ENCODE measurements at regions not wholly inside any gene's neighbourhood (a gene's known extent, or its start where the extent isn't known, plus 50 kb on each side); places are given as distances from the start of the nearest gene placed in this dataset.

DNA sequence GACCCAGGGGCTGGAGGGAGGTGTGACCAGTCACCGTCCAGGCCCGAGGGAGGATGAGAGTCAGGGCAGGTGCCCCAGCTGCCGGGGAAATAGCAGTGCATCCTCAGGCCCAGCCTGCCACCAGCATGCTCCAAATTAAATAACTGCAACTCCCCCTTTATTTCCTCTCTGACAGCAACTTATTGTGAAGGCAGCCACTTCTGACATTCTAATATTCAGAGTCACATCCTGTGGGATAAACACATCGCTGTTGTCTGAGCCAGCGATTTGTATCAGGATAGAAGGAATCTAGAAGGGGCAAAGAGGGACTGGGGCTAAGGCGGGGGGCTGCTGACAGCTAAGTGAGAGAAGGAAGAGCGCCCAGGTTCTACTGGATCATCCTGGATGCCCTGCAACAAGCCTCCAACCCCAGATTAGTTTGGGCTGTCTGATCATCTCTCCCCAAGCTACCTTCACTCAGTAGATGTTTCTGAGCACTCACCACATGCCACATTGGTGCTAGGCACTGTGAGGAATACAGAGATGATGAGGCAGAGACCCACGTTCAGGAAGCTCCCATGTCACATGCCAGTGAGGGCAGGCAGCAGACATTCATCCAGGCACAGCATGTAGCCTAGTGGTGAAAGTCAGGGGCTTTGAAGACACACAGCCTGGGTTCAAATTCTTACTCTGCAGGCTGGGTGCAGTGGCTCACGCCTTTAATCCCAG lies 214.1 kb downstream of the BUD13 start:
- DNase-seq (ENCODE audit: low read depth in 2 of 2), result no peak

DNA sequence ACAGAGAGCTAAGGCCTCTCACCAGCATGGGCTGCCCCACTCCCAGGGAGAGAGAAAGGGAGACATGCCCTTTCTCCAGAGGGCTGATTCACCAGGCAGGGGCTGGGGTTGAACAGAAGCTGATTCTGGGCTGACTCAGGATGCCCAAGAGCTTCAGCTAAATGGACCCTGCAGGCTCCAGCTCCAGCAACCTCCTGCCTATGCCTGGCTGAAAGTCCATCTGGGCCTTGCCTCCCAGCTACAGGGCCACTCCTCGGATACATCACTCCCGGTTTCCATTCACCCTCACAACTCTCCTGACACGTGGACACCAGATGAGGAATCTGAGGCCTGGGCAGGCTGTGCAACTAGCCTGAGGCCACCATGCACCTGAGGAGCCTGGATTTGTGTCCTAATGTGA lies 215.5 kb downstream of the BUD13 start:
- DNase-seq (ENCODE audit: low read depth in 2 of 2), result no peak

DNA sequence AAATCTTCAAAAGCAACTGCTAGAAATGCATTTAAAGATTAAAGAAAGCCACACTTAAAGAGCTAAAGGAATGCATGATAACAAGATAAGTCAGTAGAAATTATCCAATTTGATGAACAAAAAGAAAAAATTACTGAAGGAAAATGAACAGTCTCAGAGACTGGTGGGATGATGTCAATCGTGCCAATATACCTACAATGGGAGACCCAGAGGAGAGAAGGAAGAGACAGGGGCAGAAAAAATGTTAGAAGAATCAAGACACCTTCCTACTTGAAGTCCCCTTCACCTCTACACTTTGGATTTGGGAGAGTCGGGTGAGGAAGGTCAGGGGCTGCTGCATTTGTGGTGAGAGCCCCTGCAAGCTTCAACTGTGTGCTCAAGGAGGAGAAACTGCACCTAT lies 216.3 kb downstream of the BUD13 start:
- DNase-seq (ENCODE audit: low read depth in 2 of 2), result no peak

DNA sequence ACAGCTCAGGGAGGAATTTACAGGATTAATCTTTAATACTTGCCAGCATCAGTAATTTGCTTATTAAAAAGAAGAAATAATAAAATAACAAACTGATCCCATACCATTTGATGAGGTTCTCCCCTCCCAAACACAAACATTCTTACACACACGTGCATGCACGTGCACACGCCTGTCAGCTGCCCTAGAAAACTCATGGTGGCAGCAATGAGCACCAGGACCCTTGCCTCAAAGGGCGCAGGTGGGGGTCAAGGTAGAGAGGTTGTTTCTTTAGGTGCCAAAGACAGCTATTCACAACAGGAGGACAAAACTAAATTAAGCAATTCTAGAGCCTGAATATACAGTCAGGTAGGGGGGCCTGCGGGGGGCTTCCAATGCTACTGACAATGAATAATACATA lies 219.3 kb downstream of the BUD13 start:
- DNase-seq (ENCODE audit: low read depth in 2 of 2), result no peak

DNA sequence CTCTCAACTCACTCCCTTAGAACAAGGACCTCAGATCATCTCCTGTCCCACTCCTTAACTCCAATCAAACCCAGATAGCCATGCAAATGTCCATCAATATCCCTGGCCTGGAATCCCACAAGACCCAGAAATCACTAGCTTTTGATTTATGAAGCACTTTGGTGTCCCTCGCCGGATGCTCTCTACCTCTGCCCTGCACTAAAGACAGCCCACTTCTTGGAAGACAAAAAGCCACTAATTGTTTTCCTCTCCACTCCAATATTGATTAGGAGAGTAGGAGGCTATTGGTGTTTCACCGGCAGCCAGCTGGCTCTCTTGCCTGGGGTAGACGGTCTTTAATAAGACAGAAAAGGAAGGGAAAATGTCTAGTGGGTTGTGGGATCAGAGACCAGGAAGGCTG lies 221.2 kb downstream of the BUD13 start:
- no peak for DNase-seq (ENCODE audit: low read depth in 2 of 2)

DNA sequence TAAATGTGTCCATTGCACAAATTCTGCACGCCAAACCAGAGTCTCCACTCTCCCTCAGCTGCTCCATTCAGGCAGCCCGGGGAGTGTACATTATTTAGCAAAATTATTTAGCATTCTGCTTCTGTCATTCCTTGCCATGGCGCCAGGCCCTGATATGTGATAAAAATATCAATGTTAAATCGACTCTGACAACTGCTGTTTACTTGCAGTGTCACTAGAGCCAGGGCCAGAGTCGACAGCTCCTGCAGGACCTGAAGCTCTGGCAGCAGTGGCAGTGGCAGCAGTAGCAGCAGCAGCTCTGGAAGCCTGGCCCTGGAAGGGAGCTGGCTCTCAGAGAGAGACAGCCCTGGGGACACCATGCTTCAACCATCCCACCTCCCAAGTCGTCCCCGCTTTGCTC lies 224.5 kb downstream of the BUD13 start:
- no peak for DNase-seq (ENCODE audit: low read depth in 2 of 2)

DNA sequence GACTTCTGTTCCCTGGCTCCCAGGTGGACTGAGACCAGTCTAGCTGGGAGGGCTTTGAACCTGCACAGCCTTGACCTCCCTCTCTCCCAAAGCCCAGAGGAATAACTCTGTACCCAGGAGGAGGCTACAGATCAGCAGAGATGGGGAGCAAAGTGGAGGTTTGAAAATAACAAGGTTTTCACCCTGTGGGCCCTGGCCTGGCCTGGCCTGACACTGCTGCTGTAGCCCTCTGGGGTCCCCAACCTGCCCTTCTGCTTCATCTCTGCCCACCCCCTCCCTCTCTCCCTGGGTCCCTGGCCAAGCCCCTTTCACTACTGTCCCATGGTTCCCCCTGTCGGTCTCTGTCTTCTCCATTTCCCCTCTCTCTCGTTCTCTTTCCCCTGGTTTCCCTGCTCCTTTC lies 225.2 kb downstream of the BUD13 start:
- no peak for DNase-seq (ENCODE audit: low read depth in 2 of 2)

DNA sequence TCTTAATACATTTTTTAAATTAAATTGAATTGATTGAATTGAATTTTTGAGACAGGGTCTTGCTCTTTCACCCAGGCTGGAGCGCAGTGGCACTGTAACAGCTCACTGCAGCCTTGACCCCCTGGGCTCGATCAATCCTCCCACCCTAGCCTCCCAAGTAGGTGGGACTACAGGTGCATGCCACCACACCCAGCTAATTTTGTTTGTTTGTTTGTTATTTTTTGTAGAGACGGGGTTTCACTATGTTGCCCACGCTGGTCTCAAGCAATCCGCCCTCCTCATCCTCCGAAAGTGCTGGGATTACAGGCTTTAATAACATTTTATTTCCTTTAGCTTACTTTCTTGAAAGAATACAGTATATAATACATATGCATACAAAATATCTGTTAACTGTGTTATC lies 226.9 kb downstream of the BUD13 start:
- DNase-seq (ENCODE audit: low read depth in 2 of 2), result no peak

DNA sequence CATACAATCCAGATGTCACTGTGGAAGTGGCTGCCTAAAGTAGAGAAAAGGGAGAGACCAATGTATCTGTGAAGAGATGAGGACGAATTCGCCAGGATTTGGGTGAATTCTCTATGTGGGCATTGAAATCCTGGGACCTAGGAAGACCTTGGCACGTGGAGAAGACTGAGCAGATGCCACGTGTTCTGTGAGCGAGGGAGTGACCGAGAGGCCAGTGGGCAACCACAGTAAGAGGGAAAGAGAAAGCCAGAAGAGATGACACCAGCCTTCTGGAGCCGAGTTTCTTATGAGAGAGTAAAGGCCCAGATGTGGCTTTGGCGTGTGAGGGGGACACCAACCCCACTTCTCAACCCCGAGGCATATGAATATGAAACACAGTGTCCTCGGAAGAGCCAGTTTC lies 228.1 kb downstream of the BUD13 start:
- DNase-seq (ENCODE audit: low read depth in 2 of 2), result no peak

DNA sequence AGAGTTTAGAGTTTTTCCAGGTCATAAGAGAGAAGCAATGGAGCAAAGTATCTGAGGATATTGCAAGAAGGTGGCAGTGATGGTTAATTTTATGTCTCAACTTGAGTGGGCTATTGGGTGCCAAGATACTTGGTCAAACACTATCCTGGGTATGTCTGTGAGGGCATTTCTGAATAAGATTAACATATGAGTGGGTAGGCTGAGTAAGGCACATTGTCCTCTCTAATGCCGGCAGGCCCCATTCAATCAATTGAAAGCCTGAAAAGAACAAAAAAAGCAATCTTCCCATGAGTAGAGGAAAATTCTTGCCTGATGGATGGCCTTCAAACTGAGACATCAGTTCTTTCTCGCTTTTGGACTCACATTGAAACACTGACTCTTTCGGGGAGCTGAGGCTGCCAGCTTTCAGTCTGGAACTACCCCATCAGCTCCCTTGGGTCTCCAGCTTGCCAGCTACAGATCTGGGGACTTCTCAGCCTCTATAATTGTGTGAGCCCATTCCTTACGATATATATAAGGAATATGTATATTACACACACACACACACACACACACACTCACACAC lies 228.8 kb downstream of the BUD13 start:
- no peak for DNase-seq (ENCODE audit: low read depth in 2 of 2)

DNA sequence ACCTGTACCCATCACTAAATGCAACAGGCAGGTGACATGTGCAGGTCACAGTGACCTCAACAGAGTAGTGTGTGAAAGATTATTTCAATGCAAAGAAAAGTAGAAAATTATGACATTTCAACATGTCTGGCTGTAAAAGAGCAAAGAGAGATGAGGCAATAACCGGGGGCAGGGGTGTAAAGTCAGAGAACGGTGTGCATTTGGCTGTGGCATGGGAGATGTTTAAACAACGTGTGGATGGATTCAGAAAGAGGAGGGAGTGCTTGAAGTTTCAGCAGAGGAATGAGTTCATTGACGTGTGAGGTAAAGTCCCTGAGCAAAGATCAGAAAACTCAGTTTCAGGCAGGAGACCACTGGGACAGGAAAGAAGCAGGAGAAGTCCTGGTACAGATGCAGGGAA lies 229.7 kb downstream of the BUD13 start:
- no peak for DNase-seq (ENCODE audit: low read depth in 2 of 2)

DNA sequence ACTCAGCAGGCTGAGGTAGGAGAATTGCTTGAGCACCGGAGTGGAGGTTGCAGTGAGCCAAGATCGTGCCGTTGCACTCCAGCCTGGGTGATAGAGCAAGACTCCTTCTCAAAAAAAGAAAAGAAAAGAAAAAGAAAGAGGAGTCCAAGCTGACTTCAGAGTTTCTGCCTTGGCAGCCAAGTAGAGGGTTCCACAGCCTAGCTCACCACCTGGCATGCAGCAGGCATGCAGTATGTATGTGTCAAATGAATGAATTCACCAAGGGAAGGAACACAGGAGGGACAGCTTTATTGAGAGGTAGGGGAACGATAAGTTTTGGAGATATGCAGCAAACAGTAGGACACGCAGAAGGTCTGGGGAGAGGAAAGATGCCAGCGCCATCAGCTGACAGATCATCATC lies 230.4 kb downstream of the BUD13 start:
- DNase-seq (ENCODE audit: low read depth in 2 of 2), result no peak

DNA sequence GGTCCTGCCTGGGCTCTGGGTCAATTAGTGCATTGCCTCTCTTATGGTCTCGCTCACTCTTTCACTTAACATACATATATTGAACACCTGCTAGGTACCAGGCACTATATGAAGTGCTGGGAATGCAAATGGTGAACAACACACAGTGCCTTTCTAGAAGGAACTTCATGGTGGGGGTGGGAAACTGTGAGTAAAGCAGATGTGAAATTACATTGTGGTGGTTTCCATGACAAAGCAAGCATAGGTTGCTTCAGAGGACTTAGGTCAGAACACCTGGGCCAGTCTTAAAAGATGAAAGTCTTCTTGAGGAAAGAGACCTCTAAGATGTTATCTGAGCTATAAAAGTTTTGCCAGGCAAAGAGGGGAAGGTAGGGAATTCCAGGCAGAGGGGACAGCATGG lies 231.3 kb downstream of the BUD13 start:
- no peak for DNase-seq (ENCODE audit: low read depth in 2 of 2)

DNA sequence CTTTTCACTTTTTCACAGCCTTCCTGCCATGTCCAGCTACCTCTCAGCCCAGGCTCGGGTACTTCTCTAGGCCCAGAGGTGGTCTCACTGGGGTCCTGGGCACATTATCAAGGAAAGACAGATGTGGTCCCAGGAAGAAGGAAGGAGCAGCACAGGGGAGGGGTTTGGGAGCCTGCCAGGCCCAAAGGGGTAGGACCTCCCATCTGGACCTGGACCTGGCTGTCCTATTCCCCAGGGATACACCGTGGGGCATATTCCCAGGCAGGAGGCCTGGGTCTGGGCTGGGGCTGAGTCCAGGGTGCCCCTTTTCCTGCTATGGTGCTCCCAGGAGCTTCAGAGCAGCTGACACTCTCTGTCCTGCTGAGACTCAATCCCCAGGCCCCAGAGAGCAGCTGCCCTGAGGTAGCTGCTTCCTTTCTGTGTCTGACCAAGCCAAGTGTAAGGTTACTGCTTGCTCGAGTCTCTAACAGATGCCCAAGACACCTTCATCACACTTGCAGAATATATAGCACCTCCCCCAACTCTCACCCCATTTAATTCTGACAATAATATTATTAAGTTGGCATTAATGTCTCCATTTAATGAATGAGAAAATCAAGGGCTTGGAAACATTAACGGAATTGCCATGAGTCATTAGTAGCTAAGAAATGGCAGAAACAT lies 232.0 kb downstream of the BUD13 start:
- DNase-seq (ENCODE audit: low read depth in 2 of 2), result no peak

DNA sequence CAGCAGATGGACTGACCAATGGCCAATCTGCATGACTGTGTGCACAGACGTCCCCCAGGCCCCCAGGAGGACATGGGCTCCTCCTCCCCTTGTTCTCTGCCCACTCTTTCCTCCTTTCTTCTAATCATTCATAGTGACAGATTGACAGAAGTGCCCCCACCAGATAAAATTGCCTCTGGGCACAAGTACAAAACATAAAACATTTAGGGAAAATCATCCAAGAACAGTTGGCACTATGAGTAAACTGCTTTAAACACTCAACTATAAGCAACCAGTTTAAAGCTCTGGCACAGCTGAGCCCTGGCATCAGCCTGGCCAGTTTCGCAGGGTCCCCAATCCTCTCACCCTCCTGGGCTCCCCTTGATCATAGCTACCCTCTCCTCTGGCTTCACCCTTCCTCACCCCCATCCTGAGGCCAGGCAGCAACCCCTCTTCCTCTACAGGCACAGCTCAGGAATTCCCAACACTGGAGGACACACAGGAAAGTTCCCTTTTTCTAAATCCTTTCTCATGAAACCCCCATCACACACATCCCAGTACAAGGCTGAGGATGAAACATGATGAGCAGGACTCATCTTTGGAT lies 232.9 kb downstream of the BUD13 start:
- no peak for DNase-seq (ENCODE audit: low read depth in 2 of 2)

DNA sequence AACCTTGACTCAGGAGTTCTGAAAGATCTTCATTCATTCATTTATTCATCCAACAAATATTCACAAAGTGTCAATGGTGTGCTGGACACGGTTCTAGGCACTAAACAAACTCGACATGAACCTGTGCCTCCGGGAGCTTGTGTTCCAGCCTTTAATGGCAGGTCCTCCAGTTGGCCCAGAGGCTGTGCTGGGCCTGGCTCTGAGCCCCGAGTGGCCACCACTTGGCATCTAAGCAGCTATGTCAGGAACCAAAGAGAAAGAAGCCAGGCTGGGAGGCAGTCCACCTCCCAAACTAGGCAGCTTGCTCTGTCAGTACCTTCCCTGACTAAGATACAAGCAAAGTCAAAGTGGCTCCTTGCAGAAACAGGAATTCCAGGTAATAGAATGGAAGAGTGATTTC lies 233.6 kb downstream of the BUD13 start:
- DNase-seq (ENCODE audit: low read depth in 2 of 2), result no peak

DNA sequence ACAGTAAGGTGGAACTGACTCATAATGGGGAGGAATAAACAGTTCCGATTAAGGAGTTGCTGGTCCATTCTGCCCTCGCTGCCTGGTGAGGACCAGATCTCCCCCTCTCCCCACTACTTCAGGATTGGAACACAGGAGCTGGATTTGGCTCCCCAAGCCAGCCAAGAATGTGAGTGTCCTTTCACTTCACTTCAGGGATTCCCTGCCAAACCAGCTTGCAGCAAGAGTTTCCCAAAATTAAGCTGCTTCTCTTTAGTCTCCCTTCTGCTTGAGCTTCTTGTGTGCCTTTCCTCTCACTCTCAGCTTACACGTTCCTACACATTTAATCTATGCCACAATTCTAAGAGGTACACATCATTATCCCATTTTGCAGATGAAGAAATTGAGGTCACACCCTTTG lies 234.1 kb downstream of the BUD13 start:
- DNase-seq (ENCODE audit: low read depth in 2 of 2), result no peak

DNA sequence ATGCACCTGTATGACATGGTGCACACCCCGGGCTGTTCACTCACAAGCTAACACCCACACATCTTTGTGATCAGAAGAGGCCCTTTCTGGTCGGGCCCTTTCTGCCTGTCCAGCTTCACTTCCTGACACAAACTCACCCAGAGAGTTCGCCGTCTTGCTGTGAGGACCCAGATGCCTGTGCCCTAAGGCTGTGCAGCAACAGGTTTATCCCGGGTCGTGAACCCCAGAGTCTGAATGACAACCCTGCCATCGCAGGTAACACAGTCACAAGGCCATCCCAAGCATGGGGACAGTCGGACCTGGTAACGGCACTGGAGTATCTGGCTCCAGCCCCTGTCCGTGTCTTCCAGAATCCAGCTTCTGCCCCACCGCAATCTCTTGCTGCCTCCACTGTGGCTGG lies 235.1 kb downstream of the BUD13 start:
- DNase-seq (ENCODE audit: low read depth in 2 of 2), result no peak

DNA sequence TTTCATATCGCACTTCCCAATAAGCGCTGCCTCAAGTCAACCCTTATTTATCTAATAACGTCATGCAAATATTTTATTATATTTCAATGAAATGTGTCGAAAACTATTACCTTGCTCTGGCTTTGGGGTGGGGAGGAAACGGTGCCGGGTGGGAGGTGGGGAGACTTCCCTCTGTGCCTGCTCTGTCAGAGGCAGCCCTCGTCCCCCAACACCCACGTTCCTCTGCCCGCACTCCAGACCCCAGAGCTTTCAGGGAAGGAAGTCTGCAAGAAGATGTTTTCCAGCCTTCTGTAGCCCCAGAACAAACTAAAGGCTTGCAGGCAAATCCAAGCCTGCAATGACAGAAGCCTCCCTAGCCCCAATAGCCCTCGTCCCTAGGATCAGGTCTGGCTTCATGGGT lies 235.7 kb downstream of the BUD13 start:
- no peak for DNase-seq (ENCODE audit: low read depth in 2 of 2)

DNA sequence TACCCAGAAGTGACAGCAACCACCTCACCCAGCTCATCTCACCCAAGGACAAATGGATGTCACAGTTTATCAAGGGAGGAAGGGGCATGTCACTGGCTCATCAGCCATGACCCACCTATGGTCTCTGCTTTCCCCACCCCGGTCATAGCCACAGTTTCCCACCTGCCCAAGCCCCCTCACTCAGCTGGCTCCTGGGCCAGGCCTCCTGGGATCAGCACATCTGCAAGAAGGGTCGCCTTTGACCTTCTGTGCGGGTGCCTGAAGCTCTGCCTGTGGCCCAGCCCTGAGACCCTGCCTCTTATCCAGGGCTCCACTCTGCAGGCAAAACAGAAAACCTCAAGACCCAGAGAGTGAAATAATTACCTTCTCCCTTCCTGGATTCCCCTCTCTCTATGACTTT lies 236.4 kb downstream of the BUD13 start:
- DNase-seq (ENCODE audit: low read depth in 2 of 2), result no peak

DNA sequence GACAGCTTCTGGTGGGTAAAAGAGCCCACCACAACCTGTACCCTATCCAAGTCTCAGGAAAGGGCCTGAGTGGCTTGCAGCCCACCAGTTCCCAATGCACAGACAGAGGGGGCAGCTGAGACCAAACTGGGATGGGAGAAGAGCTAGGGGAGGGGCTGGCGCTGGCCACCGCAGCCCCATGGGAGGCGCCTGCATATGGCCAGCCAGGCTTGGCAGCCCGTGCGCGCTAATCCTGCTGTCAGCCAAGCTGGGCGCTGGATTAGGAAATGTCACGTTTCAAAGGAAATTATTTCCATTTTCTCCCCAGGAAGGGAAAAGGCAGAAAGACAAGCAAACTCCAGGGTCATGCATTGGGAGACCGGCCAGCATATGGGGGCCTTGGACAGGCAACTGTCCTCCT lies 236.8 kb downstream of the BUD13 start:
- no peak for DNase-seq (ENCODE audit: low read depth in 2 of 2)

DNA sequence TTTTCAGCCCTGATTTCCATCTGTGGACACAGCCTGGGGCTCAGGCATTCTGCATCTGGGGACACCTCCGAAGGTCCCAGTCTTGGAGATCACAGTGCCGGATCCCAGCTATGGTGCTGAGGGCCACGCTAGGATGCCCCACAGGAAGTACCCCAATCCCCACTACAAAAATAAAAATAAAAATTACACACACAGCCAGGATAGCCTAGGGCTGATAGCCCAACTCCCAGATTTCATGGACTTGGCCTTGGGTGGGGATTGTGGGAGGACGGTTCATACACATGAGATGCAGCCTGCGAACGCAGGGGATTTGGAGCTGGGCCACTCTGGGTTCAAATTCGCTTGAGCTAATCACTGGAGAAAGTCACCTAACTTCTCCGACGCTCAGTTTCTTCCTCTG lies 237.7 kb downstream of the BUD13 start:
- no peak for DNase-seq (ENCODE audit: low read depth in 2 of 2)

DNA sequence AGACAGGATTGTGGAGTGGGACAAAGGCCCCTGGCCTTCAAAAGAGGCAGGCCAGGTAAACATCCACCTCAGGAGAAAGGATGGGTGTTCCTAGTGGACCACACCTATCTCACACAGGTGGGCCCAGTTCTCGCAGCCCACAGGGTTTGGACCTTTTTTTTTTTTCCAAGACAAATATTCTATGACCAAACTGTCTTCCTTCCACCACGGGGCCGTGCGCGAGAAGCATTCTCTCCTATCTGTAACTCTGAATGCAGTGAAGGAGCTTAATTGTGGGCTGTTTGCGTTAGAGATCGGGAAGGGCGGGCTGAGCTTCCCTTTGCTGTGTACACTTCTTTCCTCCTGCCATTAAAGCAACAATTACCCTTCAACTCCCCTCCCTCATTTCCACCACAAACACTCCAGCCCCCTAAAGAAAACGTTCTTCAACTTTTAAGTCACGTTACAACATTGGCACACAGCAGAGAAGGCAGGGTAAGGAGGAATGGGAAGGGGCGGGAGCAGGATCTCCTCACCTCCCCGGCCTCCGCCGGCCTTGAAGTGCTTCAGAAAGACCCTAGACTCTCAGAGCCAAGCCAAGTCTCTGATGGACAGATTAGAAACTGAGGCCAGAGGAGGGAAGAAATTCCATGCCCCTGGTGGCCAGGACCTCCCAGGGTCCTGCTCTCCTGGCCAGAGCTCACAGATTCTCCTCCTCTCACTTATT lies 238.4 kb downstream of the BUD13 start:
- DNase-seq (ENCODE audit: low read depth in 2 of 2), result no peak

Measured in activated CD4-positive, alpha-beta T cell treated with anti-CD3 and anti-CD28 coated beads for 24 hours (primary cell).